ENCODE measurements at regions not wholly inside any gene's neighbourhood (a gene's known extent, or its start where the extent isn't known, plus 50 kb on each side); places are given as distances from the start of the nearest gene placed in this dataset.

GRCh38 chr6:164721460-164721859, 587.9 kb downstream of the C6orf118 start:
- no peak overlapping the region for H3K27ac ChIP-seq (ENCODE audit: extremely low read length, insufficient read depth, low read length)
- intact Hi-C loops (cut with micrococcal nuclease; ENCODE audit: unreplicated experiment) (no loop called here), in situ Hi-C loops (cut with HindIII; ENCODE audit: extremely low pct_ligation_motif_present, low pct_unique_long_range_greater_than_20kb) (no loop called here)
- no TSS peak for BruUV-seq (replicated peaks)
- no peaks in the 10 kb centered on the region for H3K27me3 ChIP-seq (ENCODE audit: control insufficient read depth in 1 of 2, insufficient read depth in 2 of 2, low read length in 2 of 2)
- no peak overlapping the region for H2AFZ ChIP-seq (ENCODE audit: low read length)
- no peaks in the 10 kb centered on the region for H3K36me3 ChIP-seq (replicated peaks in 1 of 2; ENCODE audit: control insufficient read depth in 1 of 2, insufficient read depth in 2 of 2, low read length in 2 of 2)
- POLR2A ChIA-PET: no interaction called here
- no peaks in the 10 kb centered on the region for H3K4me1 ChIP-seq (ENCODE audit: insufficient read depth, low read length)
- no peak for FAIRE-seq
- CTCF ChIA-PET (ENCODE audit: low intra/inter-chr PET ratio, low total read pairs): no interaction called here
- no peak for TF ChIP-seq ARID3A (IDR thresholded peaks at IDR 0.05; ENCODE audit: low read depth, low read length)
- no peak for TF ChIP-seq TMF1 (CRISPR knock-in tag; IDR thresholded peaks at IDR 0.05; ENCODE audit: low read depth)
- no peak for TF ChIP-seq NKX3-1 (CRISPR knock-in tag; IDR thresholded peaks at IDR 0.05)
- TF ChIP-seq ZNF431 (CRISPR knock-in tag; IDR thresholded peaks at IDR 0.05; ENCODE audit: borderline replicate concordance, low read depth): no peak
- TF ChIP-seq RORA (CRISPR knock-in tag; IDR thresholded peaks at IDR 0.05): no peak
- TF ChIP-seq ZNF800 (CRISPR knock-in tag; IDR thresholded peaks at IDR 0.05): no peak
- TF ChIP-seq MAF1 (CRISPR knock-in tag; IDR thresholded peaks at IDR 0.05; ENCODE audit: borderline replicate concordance): no peak
- no peak for TF ChIP-seq CERS6 (CRISPR knock-in tag; IDR thresholded peaks at IDR 0.05)
- no peak for TF ChIP-seq THAP7 (CRISPR knock-in tag; IDR thresholded peaks at IDR 0.05)
- no peak for TF ChIP-seq ZNF441 (CRISPR knock-in tag; IDR thresholded peaks at IDR 0.05; ENCODE audit: borderline replicate concordance)
- TF ChIP-seq ZNF619 (CRISPR knock-in tag; IDR thresholded peaks at IDR 0.05): no peak
- no peak overlapping the region for H3K9ac ChIP-seq (ENCODE audit: insufficient read depth, low read depth, low read length)
- no peak overlapping the region for H3K4me3 ChIP-seq (replicated peaks in 1 of 3; ENCODE audit: insufficient read depth in 1 of 3, low read depth in 2 of 3, low read length in 3 of 3)
- DNase-seq (ENCODE audit: low spot score): no peak
- H3K4me2 ChIP-seq (ENCODE audit: low read depth, low read length): no peak overlapping the region
- no peaks in the 10 kb centered on the region for H3K79me2 ChIP-seq (ENCODE audit: insufficient read depth, low read length)
- H4K20me1 ChIP-seq (ENCODE audit: insufficient read depth, low read length): no peaks in the 10 kb centered on the region
- 6% methylated on average over 4 of the region's 4 CpGs for WGBS (ENCODE audit: low lambda C conversion rate)
- ATAC-seq: no peak
- H3K9me3 ChIP-seq (ENCODE audit: low read length): peaks cover 67% of the 10 kb centered on the region

Data from HepG2 (cell line).